Neutrophil (primary cell): ENCODE measurements at regions not wholly inside any gene's neighbourhood (a gene's known extent, or its start where the extent isn't known, plus 50 kb on each side); places are given as distances from the start of the nearest gene placed in this dataset.

Source experiments
- H3K27ac ChIP-seq: fragments of 200-600 bp; sonication (generic); 2 replicates; pipeline ENCODE4 v1.5.1; 2016; ENCODE audit warnings: mild to moderate bottlenecking, moderate library complexity
- H3K27me3 ChIP-seq: fragments of 200-600 bp; sonication (generic); 2 replicates; pipeline ENCODE4 v1.6.0; 2016; ENCODE audit warnings: mild to moderate bottlenecking
- H3K36me3 ChIP-seq: fragments of 200-600 bp; sonication (generic); 2 replicates; pipeline ENCODE4 v1.5.1; 2017
- H3K4me1 ChIP-seq, 2 experiments: fragments of 200-600 bp in 1 of 2; sonication (generic) in 1 of 2; 1 replicate in 1 of 2; 2 replicates in 1 of 2; pipeline versions ENCODE4 v1.5.1 to v1.6.1; 2013 to 2016; ENCODE audit warnings: low read depth in 1 of 2, low read length in 1 of 2, mild to moderate bottlenecking in 1 of 2, moderate library complexity in 1 of 2; ENCODE audit not compliant: control insufficient read depth in 1 of 2, insufficient read depth in 1 of 2
- H3K4me3 ChIP-seq, 2 experiments: fragments of 200-600 bp in 1 of 2; sonication (generic) in 1 of 2; 1 replicate in 1 of 2; 2 replicates in 1 of 2; pipeline ENCODE4 v1.5.1; 2013 to 2016; ENCODE audit warnings: low read depth in 1 of 2, low read length in 1 of 2, mild to moderate bottlenecking in 1 of 2, moderate library complexity in 1 of 2
- H3K9me3 ChIP-seq: fragments of 200-600 bp; sonication (generic); 2 replicates; pipeline ENCODE4 v1.5.1; 2016
- TF ChIP-seq, protein P1 (sequence below): fragments of 200-600 bp; sonication (generic); IDR thresholded peaks from 2 replicates; pipeline ENCODE4 v1.5.1; 2016; ENCODE audit warnings: antibody characterized with exemption

DNA sequence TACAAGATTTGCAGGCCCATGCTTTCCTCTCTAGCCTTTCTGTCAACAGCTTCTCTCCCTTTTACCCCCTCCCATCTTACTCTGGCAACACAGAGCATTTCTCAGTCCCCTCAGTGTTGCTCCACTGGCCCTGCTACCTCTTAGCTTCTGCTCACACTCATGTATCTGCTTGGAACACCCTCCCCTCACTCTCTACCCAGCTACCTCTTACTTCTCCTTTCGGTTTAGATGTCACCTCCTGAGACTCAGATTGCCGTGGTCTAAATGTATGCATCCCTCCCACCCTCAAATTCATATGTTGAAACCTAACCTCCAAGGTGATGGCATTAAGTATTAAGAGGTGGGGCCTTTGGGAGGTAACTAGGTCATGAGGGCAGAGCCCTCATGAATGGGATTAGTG is 80.1 kb downstream of the FOXD2 start:
- Histone ChIP-seq H3K27ac (no peak overlapping the region), H3K9me3 (no peaks in the 10 kb centered on the region), H3K36me3 (no peaks in the 10 kb centered on the region), H3K27me3 (peaks cover 50% of the 10 kb centered on the region), H3K4me3 (no peak overlapping the region), H3K4me1 (no peaks in the 10 kb centered on the region)
- TF ChIP-seq, protein P1, sequence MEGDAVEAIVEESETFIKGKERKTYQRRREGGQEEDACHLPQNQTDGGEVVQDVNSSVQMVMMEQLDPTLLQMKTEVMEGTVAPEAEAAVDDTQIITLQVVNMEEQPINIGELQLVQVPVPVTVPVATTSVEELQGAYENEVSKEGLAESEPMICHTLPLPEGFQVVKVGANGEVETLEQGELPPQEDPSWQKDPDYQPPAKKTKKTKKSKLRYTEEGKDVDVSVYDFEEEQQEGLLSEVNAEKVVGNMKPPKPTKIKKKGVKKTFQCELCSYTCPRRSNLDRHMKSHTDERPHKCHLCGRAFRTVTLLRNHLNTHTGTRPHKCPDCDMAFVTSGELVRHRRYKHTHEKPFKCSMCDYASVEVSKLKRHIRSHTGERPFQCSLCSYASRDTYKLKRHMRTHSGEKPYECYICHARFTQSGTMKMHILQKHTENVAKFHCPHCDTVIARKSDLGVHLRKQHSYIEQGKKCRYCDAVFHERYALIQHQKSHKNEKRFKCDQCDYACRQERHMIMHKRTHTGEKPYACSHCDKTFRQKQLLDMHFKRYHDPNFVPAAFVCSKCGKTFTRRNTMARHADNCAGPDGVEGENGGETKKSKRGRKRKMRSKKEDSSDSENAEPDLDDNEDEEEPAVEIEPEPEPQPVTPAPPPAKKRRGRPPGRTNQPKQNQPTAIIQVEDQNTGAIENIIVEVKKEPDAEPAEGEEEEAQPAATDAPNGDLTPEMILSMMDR = no peak

DNA sequence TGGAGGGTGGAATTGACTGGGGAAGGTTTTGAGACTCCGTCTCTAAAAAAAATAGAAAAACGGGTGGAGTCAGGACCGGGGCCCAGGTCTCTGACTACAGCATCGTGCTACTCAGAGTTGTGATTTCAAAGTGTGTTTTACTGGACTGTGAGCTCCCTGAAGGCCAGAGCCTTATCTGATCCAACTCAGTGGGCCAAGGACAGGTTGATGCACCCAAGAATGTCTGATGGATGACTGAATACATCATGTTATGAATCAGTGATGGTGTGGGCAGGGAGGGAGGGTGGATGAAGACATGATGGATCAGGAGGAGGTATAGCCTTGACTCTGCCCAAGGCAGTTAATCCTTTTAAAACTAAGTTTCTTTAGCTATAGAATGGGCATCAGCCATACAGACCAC is 81.6 kb downstream of the FOXD2 start:
- H3K27ac ChIP-seq = no peak overlapping the region
- H3K27me3 ChIP-seq = peaks cover 53% of the 10 kb centered on the region
- TF ChIP-seq, protein P1 = no peak
- H3K36me3 ChIP-seq = no peaks in the 10 kb centered on the region
- H3K9me3 ChIP-seq = no peaks in the 10 kb centered on the region
- H3K4me3 ChIP-seq = no peak overlapping the region
- no peaks in the 10 kb centered on the region for H3K4me1 ChIP-seq

DNA sequence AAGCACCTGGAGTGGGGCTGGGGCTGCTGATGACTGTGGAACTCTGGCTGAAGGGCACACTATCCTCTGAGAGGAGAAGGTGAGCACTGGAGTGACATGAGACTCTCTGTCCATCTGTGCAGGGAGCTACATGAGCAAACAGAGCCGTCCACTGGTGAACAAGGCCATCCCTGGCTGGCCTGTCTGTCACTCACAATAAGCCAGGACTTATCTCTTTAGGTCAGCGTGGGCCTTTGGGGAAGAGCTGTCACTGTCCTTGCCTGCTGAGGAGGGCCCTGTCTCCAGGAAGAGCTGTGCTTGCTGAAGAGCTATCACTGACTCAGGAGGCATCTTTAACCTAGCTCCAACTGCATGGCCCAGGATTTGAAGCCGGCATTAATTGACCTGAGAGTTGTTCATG is 82.1 kb downstream of the FOXD2 start:
- H3K27me3 ChIP-seq = peaks cover 58% of the 10 kb centered on the region
- no peak overlapping the region for H3K4me3 ChIP-seq
- H3K4me1 ChIP-seq = no peaks in the 10 kb centered on the region
- no peaks in the 10 kb centered on the region for H3K36me3 ChIP-seq
- H3K27ac ChIP-seq = no peak overlapping the region
- TF ChIP-seq, protein P1 = no peak
- H3K9me3 ChIP-seq = no peaks in the 10 kb centered on the region

DNA sequence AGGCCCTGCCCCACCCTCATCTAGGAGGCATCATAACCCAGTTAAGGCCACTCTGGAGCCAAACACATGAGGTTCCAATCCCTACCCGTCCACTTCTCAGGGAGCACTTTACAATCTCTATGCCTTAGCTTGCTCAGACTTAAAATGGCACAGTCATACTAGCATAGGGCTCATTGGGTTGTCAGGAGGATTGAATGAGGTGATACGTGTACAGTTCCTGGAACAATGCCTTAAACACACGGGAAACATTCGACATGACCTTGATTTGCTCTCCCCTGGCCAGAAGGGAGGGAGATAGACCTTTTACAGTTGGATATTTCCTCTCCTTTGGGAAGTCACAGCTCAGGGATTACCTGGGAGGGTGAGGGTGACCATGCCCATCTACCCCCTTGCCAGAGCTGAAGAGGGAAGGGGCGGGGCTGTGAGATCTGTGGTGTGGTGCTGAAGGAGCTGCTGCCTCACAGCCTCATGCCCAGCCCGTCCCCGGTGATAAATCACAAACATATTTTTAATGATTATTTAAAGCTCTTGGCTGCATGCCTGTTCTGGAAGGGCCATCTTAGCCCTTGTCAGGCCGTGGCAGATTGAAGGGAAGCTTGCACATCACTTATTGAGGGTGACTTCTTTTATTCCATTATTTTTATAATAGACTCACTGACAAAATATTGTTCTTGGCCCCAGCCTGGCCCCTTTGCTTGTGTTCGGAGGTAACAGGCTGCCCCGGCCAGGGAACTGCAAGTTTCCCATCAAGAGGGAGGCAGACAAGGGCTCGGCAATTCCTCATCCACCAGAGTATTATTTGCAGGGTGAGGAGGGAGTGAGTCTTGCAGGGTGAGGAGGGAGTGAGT is 83.4 kb downstream of the FOXD2 start:
- Histone ChIP-seq H3K27ac (no peak overlapping the region), H3K9me3 (no peaks in the 10 kb centered on the region), H3K36me3 (no peaks in the 10 kb centered on the region), H3K27me3 (peaks cover 66% of the 10 kb centered on the region), H3K4me3 (no peak overlapping the region), H3K4me1 (no peaks in the 10 kb centered on the region)
- TF ChIP-seq, protein P1 = no peak

DNA sequence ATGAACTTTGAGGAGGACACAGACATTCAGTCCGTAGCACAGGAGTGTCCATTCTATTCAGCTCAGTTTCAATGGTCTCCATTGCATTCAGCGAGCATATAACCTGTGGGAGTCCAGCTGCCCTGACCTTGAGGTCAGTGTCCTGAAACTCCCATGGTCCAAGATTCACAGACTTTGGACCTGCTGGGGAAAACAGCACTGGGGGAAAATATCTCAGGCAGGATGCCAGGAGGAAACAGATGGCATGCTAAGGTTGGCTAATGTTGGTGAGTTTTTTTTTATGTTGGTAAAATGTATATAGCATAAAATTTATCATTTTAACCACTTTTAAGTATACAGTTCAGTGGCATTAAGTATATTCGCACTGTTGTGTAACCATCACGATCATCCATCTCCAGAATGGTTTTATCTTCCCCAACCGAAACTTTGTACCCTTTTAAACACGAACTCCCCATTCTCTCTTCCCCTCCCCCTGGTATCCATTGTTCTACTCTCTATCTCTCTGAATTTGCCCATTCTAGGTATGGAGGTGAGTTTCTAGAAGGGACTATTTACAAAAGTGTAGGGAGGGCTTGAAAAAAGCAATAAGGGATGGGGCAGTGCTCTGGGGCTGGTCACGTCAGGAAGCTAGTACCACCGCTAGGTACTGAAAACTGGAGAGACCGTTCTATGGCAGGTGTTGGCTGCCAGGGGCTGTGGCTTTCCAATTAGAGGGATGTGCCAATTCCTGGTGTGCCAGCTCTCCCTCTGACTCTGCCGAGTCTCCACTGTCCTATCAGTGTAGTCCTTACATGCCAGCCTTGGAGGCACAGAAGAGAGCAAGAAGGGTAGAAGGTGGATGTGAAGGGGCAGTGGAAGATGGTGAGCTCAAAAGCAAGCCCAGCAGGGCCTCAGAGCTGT is 85.3 kb downstream of the FOXD2 start:
- H3K36me3 ChIP-seq = no peaks in the 10 kb centered on the region

More for the DNA sequence above, 85.3 kb downstream of the FOXD2 start:
- no peaks in the 10 kb centered on the region for H3K9me3 ChIP-seq
- no peak overlapping the region for H3K4me3 ChIP-seq
- no peaks in the 10 kb centered on the region for H3K4me1 ChIP-seq
- TF ChIP-seq, protein P1 = no peak
- peaks cover 67% of the 10 kb centered on the region for H3K27me3 ChIP-seq
- H3K27ac ChIP-seq = no peak overlapping the region
